ENCODE measurements at regions not wholly inside any gene's neighbourhood (a gene's known extent, or its start where the extent isn't known, plus 50 kb on each side); places are given as distances from the start of the nearest gene placed in this dataset.
"Not testable (repeated sequence)": the region's sequence is repeated elsewhere in the genome, so short reads cannot be mapped to it uniquely, and the experiment has no call there.

DNA sequence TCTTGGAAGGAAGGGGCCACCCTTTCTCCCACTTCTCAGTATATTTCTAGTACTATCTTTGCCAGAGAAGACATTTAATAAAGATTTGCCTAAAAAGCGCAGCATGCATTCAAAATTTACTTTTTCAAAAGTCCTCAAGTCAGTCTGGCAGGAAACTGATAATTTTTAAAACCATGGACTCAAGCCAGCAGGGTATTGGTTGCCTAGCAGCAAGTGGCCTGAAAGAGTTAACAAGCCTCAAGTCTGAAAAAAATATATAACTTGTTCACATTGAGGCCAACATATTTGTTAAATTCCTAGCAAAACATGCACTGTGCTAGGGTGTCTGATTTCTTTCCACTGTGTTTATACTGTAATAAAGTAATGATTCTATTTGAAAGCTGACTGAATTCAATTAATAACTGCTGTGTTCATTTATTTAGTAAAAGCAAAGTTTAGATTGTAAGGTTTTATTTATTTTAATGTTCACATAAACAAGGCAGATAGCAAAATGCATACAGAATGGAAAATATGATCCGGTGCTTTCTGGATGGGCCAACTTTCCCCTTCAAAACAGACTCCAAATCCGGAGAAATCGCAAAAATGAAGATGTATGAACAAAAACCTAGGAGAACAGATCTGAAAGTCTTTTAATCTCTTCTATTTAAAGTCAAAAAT is 218.5 kb upstream of the FGF13 start:
- DNase-seq (ENCODE audit: low spot score), result no peak

DNA sequence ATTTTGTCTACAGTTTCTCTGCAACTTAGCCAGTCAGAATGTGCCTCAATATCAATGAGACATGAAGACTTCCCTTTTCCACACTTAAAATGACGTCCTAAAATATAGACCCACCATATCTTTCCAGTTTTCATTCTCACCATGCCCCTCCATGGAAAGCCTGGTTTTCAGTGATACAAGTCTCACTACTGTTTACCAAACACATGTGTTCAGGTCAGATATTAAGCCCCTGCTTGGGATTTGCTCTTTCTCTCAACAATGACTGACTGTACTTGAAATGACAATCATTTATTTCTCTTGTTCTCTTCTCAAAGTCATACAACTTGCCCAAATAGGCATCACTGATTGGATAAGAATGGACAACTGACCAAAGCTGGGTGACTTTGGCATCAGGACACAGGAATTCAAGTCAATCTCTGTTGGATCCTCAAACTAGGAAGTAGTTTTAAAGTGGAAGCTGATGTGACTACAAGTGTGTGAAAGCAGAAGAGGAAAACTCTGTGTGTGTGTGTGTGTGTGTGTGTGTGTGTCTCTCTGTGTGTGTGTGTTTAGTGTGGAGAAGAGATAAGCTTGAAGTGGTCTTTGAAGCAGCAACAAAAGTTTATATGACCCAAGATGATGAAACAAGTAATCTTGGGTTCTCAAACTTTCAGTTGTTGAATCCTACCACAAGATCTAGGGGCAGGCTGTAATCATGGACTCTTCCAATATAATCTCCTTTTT is 217.4 kb upstream of the FGF13 start:
- no peak for DNase-seq (ENCODE audit: low spot score)

DNA sequence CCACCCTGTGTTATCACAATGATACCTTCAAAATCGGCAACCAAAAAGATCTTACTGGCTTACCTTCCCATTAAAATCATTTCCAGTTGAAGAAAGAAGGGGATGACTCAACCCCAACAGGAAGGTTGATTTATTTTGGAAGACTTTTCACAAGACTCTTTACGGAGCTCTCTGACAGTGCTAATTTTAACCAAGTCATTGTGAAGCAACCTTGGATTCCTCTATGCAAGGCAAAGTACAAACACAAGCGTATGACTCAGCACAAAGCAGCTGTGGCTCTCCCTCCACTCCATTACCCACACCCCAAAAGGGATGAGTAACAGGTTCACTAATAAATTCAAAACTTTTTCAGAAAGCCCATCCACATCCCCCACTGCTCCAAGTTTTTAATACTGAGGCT is 213.8 kb upstream of the FGF13 start:
- no peak for DNase-seq (ENCODE audit: low spot score)

DNA sequence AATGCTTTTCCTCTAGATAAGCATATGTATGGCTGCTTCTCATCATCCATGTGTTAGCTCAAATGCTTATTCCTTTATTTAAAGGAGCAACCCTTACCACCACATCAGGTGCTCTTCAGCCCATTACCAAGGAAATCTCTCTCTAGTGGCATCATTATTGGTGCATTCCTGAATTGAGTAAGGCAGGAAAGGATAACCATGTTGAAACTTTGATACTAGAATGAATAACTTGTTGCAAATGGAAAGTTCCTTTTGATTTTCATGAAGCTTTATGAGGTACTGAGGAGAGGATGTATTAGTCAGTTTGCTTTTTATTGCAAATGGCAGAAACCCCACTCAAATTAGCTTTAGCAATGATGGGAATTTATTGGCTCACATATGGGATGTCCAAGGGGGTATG is 212.3 kb upstream of the FGF13 start:
- DNase-seq (ENCODE audit: low spot score), result no peak

DNA sequence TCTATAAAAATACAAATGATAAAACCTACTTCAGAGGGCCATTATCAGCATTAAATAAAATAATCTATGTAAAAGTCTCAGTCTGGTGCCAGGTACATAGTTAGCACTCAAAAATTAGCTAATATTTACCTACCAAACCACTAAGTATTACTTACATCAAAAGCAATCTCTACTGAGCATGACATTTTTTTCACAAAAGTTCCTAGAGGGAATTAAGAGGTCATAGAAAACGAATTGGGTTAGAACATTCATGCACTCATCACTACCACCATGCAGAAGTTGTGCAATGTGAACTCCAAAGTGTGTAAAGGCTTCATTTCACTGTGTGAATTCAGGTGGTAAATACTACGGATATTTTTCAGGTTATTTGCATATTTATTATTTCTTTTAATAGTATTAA is 209.5 kb upstream of the FGF13 start:
- no peak for DNase-seq (ENCODE audit: low spot score)

DNA sequence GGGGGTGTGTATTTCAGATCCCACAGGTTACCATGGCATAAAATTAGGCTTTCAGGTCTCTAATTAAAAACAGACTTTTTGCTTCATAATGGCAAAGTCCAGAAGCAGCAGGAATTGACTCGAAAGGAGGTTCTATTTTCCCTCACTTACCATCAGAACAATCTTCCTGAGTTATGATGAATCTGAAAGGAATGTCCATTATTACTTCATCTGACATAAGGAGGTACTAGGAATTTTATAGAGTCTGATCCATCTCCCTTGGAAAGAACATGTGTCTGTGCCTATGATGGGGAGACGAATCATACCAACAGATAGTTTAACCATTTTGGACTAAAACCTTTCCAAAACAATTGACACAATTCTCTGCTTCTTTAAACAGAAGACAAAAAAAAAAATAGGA is 206.3 kb upstream of the FGF13 start:
- peak; percentile 15 for DNase-seq (ENCODE audit: low spot score)

DNA sequence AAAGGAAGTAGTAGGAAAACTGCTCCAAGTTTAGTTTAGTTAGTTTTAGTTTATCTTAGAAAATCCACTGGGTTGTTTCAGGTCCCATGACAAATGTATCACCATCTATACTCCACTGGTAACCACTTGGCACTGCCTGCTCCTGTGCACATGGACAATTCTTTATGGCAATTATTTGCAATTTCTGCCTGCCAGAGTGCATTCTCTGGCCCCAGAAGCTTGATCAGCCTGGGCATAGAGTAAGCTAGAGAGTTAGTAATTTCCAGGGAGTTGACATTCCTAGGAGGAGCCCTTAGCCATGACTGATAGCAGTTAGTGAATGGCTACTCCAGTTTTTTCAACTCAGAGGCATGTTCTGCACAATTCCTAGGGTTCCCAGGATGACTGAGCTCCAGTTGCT is 203.2 kb upstream of the FGF13 start:
- no peak for DNase-seq (ENCODE audit: low spot score)

DNA sequence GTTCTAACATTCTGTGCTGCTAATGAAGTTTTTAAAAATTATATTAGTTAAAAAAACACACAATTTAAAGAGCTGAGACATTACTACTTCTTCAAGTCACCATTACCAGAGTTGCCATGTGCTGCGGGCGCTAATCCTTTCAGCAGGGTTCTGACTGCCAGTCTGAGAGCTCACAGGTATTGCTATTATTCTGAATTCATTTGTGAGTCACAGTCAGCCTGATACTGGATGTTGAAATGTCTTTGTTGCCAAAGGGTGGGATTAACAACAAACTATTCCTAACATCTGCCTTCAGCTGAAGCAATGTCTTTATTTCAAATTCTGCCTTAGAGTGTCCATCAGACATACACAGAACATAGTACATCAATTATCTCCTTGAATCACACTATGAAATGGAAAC is 197.1 kb upstream of the FGF13 start:
- DNase-seq (ENCODE audit: low spot score), result no peak

DNA sequence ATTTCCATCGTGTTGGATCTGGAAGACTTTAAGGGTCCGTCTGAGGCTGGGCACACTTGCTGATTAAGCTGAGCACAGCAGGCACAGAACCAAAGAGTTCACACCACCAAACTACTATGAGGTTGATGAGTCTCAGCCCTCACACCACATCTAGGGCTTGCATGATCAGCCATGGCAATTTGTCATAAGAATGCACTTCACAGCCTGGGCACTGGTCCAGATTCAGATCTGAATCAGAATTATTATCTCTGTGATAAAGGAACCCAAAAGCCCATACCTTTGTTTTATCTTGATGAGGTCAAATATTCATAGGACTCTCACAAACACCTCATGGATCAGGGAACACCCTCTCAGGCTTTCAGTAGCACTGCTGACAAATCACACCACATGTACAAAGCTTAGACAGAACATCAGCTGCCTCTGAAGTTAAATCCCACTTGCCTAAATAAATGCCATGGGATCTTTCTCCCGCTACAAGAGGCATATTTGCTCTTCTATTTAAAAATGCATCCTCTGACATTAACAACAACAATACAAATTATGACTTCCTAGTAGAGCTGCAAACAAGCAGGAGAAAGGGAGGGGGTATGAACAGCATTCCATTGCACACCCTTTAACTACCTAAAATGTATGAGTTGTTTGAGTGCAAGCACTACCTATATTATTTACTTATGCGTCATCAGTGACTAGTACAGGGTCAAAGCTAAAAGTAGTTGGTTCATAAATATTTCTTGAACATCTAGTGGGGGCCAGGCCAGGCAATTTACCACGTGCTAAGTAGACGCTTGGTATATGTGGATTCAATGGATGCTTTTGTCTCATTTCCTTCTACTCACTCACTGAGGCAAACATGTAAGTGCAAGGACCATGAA is 186.3 kb upstream of the FGF13 start:
- no peak for DNase-seq (ENCODE audit: low spot score)

DNA sequence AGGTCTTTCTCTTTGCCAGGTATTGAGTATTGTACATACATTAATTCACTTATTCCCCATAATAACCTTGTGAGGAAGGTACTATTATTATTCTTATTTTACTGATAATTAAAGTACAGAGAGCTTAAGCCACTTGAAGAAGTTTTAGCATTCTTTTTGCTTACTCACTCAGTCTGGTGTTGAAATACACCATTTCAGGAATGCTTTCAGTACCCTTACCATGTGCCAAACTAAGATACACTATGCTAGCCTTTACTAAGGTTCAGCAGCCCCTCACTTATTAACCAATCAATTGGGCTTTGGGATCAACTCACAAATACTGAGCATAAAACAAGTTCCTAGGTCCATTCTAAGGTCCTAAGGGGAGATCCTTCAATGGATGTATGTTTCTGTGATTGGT is 179.0 kb upstream of the FGF13 start:
- DNase-seq (ENCODE audit: low spot score), result no peak

DNA sequence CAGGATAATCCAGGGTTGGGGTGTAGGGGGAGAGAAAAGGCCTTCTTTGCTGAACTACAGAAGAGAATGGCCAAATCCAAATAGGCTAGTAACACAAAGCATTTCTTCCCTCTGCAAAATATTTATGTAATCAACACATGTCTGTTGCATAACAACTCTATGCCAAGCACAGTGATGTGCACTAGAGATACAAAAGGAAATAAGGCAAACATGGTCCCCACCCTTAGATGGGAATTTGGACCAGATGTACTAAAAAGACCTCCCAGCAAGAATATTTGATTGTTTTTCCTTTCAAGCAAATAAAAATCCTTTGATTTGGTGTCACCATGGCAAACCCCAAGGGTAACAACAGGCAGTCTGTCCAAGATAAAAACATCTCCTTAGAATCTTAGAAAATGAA is 177.6 kb upstream of the FGF13 start:
- DNase-seq (ENCODE audit: low spot score), result no peak

DNA sequence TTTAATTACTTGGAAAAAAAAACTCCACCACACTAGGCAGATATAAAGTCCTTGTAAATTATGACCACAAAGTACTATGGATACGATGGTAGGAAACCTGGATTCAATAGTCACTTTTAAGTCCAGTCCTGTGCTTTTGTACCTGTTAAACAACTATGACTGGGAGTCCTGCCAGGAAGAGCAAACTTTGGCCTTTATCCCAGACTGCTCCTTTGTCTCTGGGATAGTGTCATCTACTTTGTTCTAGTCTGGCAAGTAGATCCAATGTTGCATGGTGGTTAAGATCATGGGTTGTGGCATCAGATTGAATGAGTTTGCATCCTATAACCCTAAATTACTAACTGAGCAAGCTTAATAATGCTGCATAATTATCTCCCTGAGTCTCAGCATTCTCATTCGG is 175.3 kb upstream of the FGF13 start:
- DNase-seq (ENCODE audit: low spot score), result no peak

DNA sequence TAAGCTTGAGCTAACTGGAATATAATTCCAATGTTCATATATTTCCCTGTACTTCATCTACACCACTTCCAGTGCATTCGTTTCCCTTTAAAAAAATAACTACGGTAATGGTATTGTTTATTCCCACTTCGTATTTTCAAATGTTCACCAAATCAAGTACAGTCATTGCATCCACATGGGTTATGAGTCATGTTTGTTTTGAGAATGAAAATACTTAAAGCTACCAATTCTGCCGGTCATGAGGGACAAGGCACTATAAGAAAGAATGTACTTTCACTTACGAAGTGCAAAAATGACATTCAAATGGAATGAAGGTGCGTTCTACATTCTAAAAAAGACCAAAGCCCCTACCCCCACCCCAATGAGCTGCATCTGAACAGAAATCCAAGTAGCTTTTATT is 174.4 kb upstream of the FGF13 start:
- peak; percentile 32 for DNase-seq (ENCODE audit: low spot score)

DNA sequence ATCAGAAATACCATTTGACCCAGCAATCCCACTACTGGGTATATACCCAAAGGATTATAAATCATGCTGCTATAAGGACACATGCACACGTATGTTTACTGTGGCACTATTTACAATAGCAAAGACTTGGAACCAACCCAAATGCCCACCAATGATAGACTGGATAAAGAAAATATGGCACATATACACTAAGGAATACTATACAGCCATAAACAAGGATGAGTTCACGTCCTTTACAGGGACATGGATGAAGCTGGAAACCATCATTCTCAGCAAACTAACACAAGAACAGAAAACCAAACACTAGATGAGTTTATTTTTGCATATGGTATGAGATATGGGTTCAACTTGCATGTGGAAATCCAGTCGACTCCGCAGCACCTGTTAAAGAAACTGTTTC is 168.8 kb upstream of the FGF13 start:
- DNase-seq (ENCODE audit: low spot score), result not testable (repeated sequence)

DNA sequence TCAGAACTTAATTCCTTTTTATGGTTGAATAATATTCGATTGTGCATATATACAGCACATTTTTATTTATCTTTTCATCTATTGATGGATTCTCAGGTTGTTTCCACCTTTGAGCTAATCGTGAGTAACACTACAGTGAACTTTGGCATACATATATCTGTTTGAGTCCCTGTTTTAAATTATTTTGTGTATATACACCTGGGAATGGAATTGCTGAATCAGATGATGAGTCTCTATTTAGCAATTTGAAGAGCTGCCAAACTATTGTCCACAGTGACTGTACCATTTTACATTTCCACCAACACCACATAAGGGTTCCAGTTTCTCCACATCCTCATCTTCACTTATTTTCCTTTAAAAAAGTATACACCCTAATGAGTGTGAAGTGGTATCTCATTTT is 166.2 kb upstream of the FGF13 start:
- no peak for DNase-seq (ENCODE audit: low spot score)

DNA sequence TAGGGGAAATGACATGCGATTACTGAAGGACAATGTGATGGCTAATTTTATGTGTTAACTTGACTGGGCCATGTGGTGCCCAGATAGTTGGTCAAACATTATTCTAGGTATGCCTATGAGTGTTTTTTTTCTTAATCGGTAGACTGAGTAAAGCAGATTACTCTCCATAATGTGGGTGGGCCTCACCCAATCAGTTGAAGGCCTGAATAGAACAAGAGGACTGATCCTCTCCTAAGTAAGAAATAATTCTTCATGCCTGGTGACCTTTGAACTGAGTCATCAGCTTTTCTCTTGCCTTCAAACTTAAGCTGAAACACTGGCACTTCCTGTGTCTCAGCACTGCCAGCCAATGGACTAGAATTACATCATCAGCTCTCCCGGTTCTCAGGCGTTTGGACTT is 164.0 kb upstream of the FGF13 start:
- DNase-seq (ENCODE audit: low spot score), result no peak

DNA sequence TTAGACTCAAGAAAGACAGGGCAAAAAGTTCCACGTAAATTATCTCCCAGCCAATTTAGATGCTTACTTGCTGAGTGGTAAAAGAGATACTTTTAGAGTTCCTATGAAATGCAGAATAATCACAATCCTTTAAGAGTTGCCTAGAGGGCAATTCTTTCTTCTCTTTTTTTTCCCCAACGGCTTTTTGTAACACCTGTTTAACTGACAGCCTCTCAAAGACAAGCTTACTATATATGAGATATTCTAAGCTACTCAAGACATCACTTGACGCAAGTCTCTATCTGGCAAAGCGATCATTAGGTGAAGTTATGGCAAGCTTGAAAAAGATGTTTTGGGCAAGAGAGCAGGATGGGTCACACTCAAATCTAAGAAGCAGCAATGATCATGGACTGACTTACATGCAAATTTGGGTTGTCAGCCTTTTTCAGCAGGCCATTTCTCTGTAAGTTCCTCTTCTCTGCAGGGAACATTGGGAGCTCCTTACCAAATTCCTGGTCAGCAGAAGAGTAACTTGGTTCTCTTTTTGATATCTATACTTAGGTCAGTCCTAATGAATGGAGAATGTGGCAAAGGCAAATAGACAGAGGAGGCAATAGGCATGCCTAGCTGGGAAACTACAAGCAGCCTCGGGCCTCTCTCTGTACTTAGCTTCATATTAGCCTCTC is 162.9 kb upstream of the FGF13 start:
- DNase-seq (ENCODE audit: low spot score), result no peak

DNA sequence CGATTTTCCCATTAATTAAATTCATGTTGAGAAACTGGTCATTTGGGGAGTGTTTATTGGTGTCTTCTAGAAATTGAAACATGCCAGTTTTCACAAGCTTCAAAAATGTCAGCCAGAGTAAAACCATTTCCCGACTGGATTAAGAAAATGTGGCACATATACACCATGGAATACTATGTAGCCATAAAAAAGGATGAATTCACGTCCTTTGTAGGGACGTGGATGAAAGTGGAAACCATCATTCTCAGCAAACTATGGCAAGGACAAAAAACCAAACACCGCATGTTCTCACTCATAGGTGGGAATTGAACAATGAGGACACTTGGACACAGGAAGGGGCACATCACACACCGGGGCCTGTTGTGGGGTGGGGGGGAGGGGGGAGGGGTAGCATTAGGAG is 162.1 kb upstream of the FGF13 start:
- DNase-seq (ENCODE audit: low spot score), result not testable (repeated sequence)

DNA sequence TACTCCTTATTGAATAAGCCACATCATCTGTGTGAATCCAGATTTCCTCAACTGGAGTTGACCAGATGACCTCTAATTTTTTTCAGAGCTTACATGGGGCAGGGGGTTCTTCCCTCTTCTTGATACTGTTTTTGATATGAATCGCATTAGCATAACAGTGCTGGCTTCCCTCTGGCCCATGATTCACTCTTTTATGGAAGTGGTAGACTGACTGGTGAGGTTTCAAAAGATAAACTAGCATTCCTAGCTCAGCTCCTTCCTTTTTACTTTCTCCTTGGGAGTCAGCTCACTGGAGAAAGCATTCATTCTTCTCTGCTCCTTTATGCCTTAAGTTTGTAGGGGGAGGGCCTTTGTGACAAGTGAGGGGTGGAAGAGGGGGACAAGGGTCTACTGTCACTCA is 161.0 kb upstream of the FGF13 start:
- DNase-seq (ENCODE audit: low spot score), result no peak

DNA sequence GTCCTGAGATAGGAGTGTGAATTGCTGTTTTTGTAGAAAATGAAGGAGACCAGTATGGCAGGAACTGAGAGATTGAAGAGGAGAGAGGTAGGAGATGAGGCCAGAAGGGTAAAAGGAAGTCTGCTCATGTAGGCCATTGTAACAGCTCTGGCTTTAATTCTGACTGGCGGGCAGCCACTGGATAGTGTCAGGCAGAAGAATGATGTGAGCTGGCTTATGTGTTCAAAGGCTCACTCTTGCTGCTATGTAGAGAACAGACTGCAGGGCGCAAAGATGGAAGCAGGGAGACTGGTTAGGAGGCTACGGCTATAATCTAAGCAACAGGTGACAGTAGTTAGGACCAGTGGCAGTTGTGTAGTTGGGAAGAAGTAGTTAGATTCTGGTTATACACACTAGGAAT is 160.2 kb upstream of the FGF13 start:
- DNase-seq (ENCODE audit: low spot score), result no peak

DNA sequence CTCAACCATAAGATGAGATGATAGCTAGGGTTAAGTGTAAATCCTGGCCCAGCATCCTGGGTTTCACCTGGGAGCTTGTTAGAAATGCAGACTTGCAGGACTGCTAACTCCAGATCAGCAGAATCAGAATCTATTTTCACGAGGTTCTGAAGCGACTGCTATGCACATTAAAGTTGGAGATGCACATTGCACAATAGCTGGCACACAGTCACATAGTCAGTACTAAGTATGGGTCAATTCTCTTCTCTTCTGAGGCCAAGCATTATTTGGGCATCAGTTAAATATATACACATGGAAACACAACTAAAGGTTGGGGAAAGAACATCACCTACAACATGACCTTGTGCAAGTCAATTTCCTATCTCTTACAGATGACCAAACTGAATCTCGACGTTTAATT is 155.1 kb upstream of the FGF13 start:
- DNase-seq (ENCODE audit: low spot score), result no peak

DNA sequence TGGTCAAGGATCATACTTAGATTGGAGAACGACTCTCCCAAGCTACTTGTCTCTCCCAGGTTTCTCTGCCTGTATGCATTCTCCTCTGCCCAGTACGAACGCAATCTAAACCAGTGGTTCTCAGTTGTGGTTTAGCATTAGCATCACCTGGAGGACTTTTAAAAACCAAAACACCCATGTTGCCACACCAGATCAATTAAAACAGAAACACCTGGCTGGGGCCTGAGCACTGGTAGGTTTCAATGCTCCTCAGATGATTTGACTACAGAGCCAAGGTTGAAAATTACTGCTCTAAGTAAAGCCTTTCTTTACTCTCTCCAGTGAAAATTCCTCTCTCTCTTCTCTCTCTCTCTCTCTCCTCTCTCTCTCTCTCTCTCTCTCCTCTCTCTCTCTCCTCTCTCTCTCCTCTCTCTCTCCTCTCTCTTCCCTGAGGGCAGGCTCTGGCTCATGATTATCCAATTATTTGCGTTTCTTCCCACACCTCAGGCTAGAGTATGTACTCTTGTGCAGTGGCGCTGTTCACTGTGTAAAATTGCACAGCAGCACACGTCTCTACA is 153.7 kb upstream of the FGF13 start:
- no peak for DNase-seq (ENCODE audit: low spot score)

All from COLO829 (cell line).